T-helper 2 cell treated with Interferon-gamma antibody and Interleukin-4, amounts not matched to agents 5 μg/mL and 100 μg/mL, for 36 hours (primary cell): ENCODE measurements at regions not wholly inside any gene's neighbourhood (a gene's known extent, or its start where the extent isn't known, plus 50 kb on each side); places are given as distances from the start of the nearest gene placed in this dataset.

Experiments
- DNase-seq: peaks from one replicate; pipeline ENCODE4 v3.0.0; 2021; ENCODE audit warnings: low spot score
- H3K27ac Mint-ChIP-seq: one replicate; pipeline ENCODE4 v1.8.0; 2021; ENCODE audit warnings: mild to moderate bottlenecking, mixed read lengths
- H3K27me3 Mint-ChIP-seq: one replicate; pipeline ENCODE4 v1.8.0; 2021; ENCODE audit warnings: low read depth, mixed read lengths
- H3K36me3 Mint-ChIP-seq: one replicate; pipeline ENCODE4 v1.8.0; 2021; ENCODE audit warnings: low read depth, mixed read lengths
- H3K4me1 Mint-ChIP-seq: one replicate; pipeline ENCODE4 v1.8.0; 2021; ENCODE audit warnings: low read depth, mixed read lengths
- H3K4me3 Mint-ChIP-seq: one replicate; pipeline ENCODE4 v1.8.0; 2022; ENCODE audit warnings: mild to moderate bottlenecking, moderate library complexity, mixed read lengths
- H3K9me3 Mint-ChIP-seq: one replicate; pipeline ENCODE4 v1.8.0; 2021; ENCODE audit warnings: mixed read lengths

DNA sequence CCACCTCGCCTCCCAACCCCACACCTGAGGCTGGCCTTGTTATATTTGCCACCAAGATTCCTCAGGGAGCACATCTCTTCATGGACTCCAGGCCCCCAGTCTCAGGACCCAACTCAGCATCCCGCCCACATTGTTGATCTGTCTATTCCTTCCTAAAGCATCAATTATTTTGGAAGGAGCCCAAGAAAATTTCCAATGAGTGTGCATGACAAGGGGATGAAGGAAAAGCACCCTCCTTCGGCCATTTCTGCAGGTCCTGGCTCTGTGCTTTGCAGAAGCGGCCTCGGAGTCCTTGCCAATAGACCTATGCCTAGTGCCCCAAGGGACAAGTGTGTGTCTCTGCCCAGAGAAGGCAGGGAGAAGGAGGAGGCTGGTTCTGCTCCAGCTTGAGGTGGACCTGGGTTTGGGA lies 273.2 kb downstream of the GADD45G start:
- no peak for DNase-seq
- Mint-ChIP-seq H3K27me3 (no peaks in the 10 kb centered on the region), H3K4me3 (no peak overlapping the region), H3K36me3 (no peaks in the 10 kb centered on the region), H3K9me3 (no peaks in the 10 kb centered on the region), H3K27ac (no peak overlapping the region), H3K4me1 (no peaks in the 10 kb centered on the region)

DNA sequence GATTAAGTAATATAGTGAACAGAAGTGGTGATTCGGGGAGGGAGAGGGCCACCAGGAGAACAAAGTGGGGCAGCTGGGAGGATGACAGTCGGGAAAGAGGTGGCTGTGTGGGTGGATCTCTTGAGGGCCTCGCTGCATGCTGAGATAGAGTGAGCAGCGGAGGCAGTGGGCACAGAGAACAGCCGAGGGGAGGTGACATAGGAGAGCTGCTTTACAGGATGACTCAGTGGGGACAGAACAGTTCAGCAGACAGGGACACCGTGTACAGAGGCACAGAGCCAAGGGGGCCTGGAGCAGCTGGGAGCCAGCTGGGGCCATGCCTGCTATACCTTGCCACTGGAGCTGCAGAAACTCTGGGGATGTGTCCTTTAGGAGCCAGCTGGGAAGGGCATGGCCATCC lies 273.9 kb downstream of the GADD45G start:
- Mint-ChIP-seq H3K9me3 (no peaks in the 10 kb centered on the region), H3K4me3 (no peak overlapping the region), H3K27me3 (no peaks in the 10 kb centered on the region), H3K4me1 (no peaks in the 10 kb centered on the region), H3K36me3 (no peaks in the 10 kb centered on the region), H3K27ac (no peak overlapping the region)
- DNase-seq = no peak

- no peak for DNase-seq
- Mint-ChIP-seq H3K27ac (no peak overlapping the region), H3K36me3 (no peaks in the 10 kb centered on the region), H3K4me1 (no peaks in the 10 kb centered on the region), H3K9me3 (no peaks in the 10 kb centered on the region), H3K27me3 (no peaks in the 10 kb centered on the region), H3K4me3 (no peak overlapping the region)
Observed at GRCh38 chr9:89879276-89879675, 274.5 kb downstream of the GADD45G start.

DNA sequence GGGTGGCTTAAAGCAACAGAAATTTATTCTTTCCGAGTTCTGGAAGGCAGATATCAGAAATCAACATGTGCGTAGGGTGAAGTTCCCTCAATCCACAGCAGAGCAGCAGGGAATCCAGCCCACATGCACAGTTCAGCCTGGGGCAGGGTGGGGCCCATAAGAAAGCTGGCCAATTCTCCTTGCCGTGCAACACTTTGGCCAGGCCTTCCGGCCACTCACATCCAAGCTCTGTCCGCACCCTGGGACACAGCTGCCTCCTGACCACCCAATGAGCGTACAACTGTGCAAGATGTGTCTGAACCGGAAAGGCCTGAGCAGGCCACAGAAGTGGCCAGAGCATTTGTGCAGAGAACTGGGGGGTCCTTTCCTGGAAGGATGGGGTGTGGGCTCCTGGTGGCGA lies 274.9 kb downstream of the GADD45G start:
- no peak overlapping the region for H3K4me3 Mint-ChIP-seq
- no peak for DNase-seq
- no peaks in the 10 kb centered on the region for H3K4me1 Mint-ChIP-seq
- no peaks in the 10 kb centered on the region for H3K36me3 Mint-ChIP-seq
- no peaks in the 10 kb centered on the region for H3K27me3 Mint-ChIP-seq
- H3K9me3 Mint-ChIP-seq = no peaks in the 10 kb centered on the region
- H3K27ac Mint-ChIP-seq = no peak overlapping the region

- Mint-ChIP-seq H3K27ac (no peak overlapping the region), H3K4me3 (no peak overlapping the region), H3K4me1 (no peaks in the 10 kb centered on the region), H3K9me3 (no peaks in the 10 kb centered on the region), H3K27me3 (no peaks in the 10 kb centered on the region), H3K36me3 (no peaks in the 10 kb centered on the region)
- no peak for DNase-seq
Observed at GRCh38 chr9:89880161-89880560, 275.3 kb downstream of the GADD45G start.

- DNase-seq = no peak
- Mint-ChIP-seq H3K27ac (no peak overlapping the region), H3K4me1 (no peaks in the 10 kb centered on the region), H3K9me3 (no peaks in the 10 kb centered on the region), H3K36me3 (no peaks in the 10 kb centered on the region), H3K27me3 (no peaks in the 10 kb centered on the region), H3K4me3 (no peak overlapping the region)
Observed at GRCh38 chr9:89880721-89881120, 275.9 kb downstream of the GADD45G start.

- no peaks in the 10 kb centered on the region for H3K4me1 Mint-ChIP-seq
- DNase-seq = no peak
- H3K27me3 Mint-ChIP-seq = no peaks in the 10 kb centered on the region
Observed at GRCh38 chr9:89881431-89881830, 276.6 kb downstream of the GADD45G start.

GRCh38 chr9:89882930-89883361 lies 278.1 kb downstream of the GADD45G start:
- no peaks in the 10 kb centered on the region for H3K27me3 Mint-ChIP-seq
- no peak for DNase-seq
- no peak overlapping the region for H3K4me3 Mint-ChIP-seq
- H3K27ac Mint-ChIP-seq = no peak overlapping the region
- H3K36me3 Mint-ChIP-seq = no peaks in the 10 kb centered on the region
- H3K9me3 Mint-ChIP-seq = no peaks in the 10 kb centered on the region
- no peaks in the 10 kb centered on the region for H3K4me1 Mint-ChIP-seq

More at GRCh38 chr9:89881431-89881830, 276.6 kb downstream of the GADD45G start:
- H3K36me3 Mint-ChIP-seq = no peaks in the 10 kb centered on the region
- no peak overlapping the region for H3K4me3 Mint-ChIP-seq
- H3K27ac Mint-ChIP-seq = no peak overlapping the region
- no peaks in the 10 kb centered on the region for H3K9me3 Mint-ChIP-seq

DNA sequence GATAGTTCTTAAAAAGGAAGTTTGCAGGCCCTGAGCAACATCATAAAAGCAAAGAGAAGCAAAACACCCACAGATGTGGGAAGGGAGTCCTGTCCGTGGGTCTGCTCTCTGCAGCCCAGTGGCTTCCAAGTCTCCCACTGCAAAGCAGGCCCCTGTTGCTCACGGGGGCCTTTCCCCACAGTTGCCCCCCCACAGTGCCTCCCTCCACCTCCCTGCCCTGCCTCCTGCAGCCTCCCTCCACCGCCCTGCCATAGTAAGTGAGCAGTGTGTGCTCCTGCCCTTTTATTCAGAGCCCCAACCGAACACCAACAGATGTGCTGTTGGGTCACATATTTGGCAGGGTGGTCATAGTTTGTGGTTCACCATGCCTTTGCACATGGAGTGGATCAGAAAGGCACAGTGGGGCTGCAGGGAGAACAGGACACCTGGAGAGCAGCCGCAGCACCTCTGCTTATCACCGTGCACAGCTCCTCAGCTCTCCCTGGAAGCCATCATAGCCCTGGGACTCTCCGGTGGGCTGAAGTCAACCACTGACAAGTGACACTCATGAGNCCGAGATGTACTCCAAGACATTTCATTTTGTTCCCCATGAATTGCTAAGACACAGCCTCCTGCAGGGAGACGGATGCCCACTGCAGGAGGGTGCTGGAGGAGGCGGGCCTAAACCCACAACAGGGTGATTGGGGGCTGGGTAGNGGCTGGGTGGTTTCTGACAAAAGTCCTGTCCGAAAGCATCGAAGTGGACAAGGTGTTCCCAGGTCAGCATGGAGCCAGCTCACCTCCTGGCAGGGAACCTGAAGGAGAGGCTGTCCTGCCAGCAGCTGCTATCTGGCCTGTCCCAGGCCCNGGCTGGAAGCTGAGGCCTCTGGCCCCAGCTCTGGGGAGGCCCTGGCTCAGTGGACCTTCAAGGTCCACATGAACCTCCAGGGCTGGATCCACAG lies 278.9 kb downstream of the GADD45G start:
- no peak for DNase-seq
- H3K27ac Mint-ChIP-seq = no peak overlapping the region
- no peaks in the 10 kb centered on the region for H3K36me3 Mint-ChIP-seq
- no peaks in the 10 kb centered on the region for H3K27me3 Mint-ChIP-seq
- no peaks in the 10 kb centered on the region for H3K4me1 Mint-ChIP-seq
- no peak overlapping the region for H3K4me3 Mint-ChIP-seq
- H3K9me3 Mint-ChIP-seq = no peaks in the 10 kb centered on the region

DNA sequence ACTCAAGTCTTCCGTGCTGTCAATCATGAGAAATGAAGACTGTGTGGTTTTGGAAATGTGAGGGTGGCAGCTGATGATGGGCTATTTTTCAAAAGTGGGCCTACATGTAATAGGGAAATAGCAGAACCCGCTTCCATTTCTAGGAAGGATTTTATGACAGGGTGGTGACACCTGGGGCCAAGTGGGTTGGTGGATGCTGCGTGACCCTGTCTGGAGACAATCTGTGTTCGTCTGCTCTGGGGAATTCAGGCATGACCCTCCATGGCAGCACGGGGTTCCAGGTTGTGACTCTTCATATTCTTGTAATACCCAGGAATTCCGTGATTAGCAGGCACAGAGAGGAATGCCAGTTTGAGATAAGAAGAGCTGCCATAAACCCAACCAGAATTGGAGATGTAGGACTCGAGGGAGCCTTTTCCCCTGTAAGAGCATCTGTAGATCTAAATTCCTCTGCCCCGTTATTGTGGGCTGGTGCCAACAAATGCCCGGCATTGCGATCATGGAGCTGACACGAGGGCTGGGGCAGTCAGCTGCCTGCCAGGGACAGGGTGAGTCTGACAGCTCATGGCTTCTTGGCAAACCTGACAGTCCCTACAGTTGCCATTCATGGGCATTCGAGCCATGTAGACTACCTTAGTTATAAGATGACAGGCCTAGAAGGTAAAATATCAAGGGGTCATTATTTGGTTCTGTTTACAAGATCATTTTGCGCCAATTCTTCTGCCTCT lies 279.7 kb downstream of the GADD45G start:
- Mint-ChIP-seq H3K27ac (no peak overlapping the region), H3K4me1 (no peaks in the 10 kb centered on the region), H3K36me3 (no peaks in the 10 kb centered on the region), H3K27me3 (peaks cover 4% of the 10 kb centered on the region), H3K4me3 (no peak overlapping the region), H3K9me3 (no peaks in the 10 kb centered on the region)
- no peak for DNase-seq

- DNase-seq = no peak
- Mint-ChIP-seq H3K9me3 (no peaks in the 10 kb centered on the region), H3K4me1 (no peaks in the 10 kb centered on the region), H3K4me3 (no peak overlapping the region), H3K27ac (no peak overlapping the region), H3K36me3 (no peaks in the 10 kb centered on the region), H3K27me3 (peaks cover 4% of the 10 kb centered on the region)
Observed at GRCh38 chr9:89885156-89885555, 280.3 kb downstream of the GADD45G start.

DNA sequence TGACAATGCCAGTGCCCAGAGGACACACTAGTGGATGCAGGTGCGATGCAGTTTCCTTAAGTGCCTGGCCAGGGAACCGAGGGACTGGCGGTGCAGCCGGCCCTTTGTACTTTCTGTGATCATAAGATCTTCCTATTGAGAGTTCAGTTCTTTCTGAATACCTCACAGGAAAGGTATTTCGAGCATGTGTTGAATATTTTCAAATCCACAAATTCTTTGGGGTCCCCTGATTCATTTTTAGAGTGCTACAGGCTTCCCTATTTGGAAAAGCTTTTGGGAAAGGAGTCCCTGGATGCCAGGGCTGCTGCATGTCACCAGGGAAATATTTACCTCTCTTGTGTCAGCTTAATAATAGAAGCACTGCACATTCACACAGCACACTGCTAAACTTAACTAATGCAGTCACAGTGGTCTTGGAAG lies 281.5 kb downstream of the GADD45G start:
- no peaks in the 10 kb centered on the region for H3K4me1 Mint-ChIP-seq
- no peak for DNase-seq
- peaks cover 4% of the 10 kb centered on the region for H3K27me3 Mint-ChIP-seq
- H3K27ac Mint-ChIP-seq = no peak overlapping the region
- H3K4me3 Mint-ChIP-seq = no peak overlapping the region
- no peaks in the 10 kb centered on the region for H3K9me3 Mint-ChIP-seq
- no peaks in the 10 kb centered on the region for H3K36me3 Mint-ChIP-seq

- Mint-ChIP-seq H3K4me3 (no peak overlapping the region), H3K27me3 (peaks cover 4% of the 10 kb centered on the region), H3K4me1 (no peaks in the 10 kb centered on the region), H3K36me3 (no peaks in the 10 kb centered on the region), H3K27ac (no peak overlapping the region), H3K9me3 (no peaks in the 10 kb centered on the region)
- no peak for DNase-seq
Observed at GRCh38 chr9:89887286-89887685, 282.5 kb downstream of the GADD45G start.

- H3K9me3 Mint-ChIP-seq = no peaks in the 10 kb centered on the region
- H3K27ac Mint-ChIP-seq = no peak overlapping the region
- no peaks in the 10 kb centered on the region for H3K4me1 Mint-ChIP-seq
- H3K4me3 Mint-ChIP-seq = no peak overlapping the region
- peaks cover 4% of the 10 kb centered on the region for H3K27me3 Mint-ChIP-seq
- H3K36me3 Mint-ChIP-seq = no peaks in the 10 kb centered on the region
- DNase-seq = no peak
Observed at GRCh38 chr9:89888233-89888632, 283.4 kb downstream of the GADD45G start.
